Panc1 (cell line): ENCODE measurements at regions not wholly inside any gene's neighbourhood (a gene's known extent, or its start where the extent isn't known, plus 50 kb on each side); places are given as distances from the start of the nearest gene placed in this dataset.

ENCODE experiments used
- ATAC-seq: fragments of 200-7000 bp; cut with Tn5 transposase; 2 replicates; pipeline ENCODE4 v1.9.1; 2020; ENCODE audit warnings: mild to moderate bottlenecking, moderate library complexity
- BruUV-seq: library from RNA; stranded (reverse); fragments of 400-500 nt; replicated peaks from 2 replicates; lab custom pipeline; 2021; lab: Mats Ljungman, UMichigan
- CTCF ChIA-PET: fragments of 300-600 bp; sonication (Branson Sonifier 250); formaldehyde crosslinking; loops from one replicate; lab custom pipeline; 2022; ENCODE audit warnings: antibody characterized with exemption; lab: Charles Lee
- POLR2A ChIA-PET: fragments of 300-600 bp; sonication (Branson Sonifier 250); formaldehyde crosslinking; loops from one replicate; lab custom pipeline; 2022; ENCODE audit warnings: antibody characterized with exemption; lab: Charles Lee
- DNase-seq: peaks from one replicate; pipeline ENCODE4 v3.0.0-alpha.2; 2010; ENCODE audit warnings: low read depth, low spot score
- H3K27ac ChIP-seq: 2 replicates; pipeline ENCODE4 v1.5.1; 2011; ENCODE audit warnings: mild to moderate bottlenecking, low read length, inconsistent platforms
- H3K27me3 ChIP-seq: fragments of 200-500 bp; sonication (Bioruptor generic); 2 replicates; pipeline ENCODE4 v1.6.0; 2014; ENCODE audit warnings: low read length, inconsistent platforms; ENCODE audit not compliant: control insufficient read depth, insufficient read depth
- H3K36me3 ChIP-seq: fragments of 200-500 bp; sonication (Bioruptor generic); 2 replicates; pipeline ENCODE4 v1.5.1; 2014; ENCODE audit warnings: inconsistent platforms, mild to moderate bottlenecking, low read length, moderate library complexity; ENCODE audit not compliant: control insufficient read depth, insufficient read depth
- H3K4me1 ChIP-seq: 2 replicates; pipeline ENCODE4 v1.5.1; 2011; ENCODE audit warnings: inconsistent platforms, mild to moderate bottlenecking, low read length, moderate library complexity; ENCODE audit not compliant: control insufficient read depth, insufficient read depth
- H3K4me3 ChIP-seq, 2 experiments: 2 replicates each; pipeline ENCODE4 v1.5.1; 2011 to 2012; ENCODE audit warnings: low read depth in 2 of 2, low read length in 2 of 2, mild to moderate bottlenecking in 2 of 2, inconsistent platforms in 1 of 2, moderate library complexity in 1 of 2
- H3K9me3 ChIP-seq: fragments of 200-500 bp; sonication (Bioruptor generic); 2 replicates; pipeline ENCODE4 v1.5.1; 2014; ENCODE audit warnings: low read depth, mild to moderate bottlenecking, inconsistent platforms, low read length, moderate library complexity; ENCODE audit not compliant: control insufficient read depth, insufficient read depth
- POLR2AphosphoS5 ChIP-seq: IDR thresholded peaks from 2 replicates; pipeline ENCODE4 v1.6.1; 2012; ENCODE audit warnings: mild to moderate bottlenecking, low read depth, low read length, moderate library complexity
- SIN3A ChIP-seq: IDR thresholded peaks from 2 replicates; pipeline ENCODE4 v1.6.1; 2012; ENCODE audit warnings: low read depth, mild to moderate bottlenecking, low read length, moderate library complexity, borderline replicate concordance; ENCODE audit not compliant: insufficient read depth
- TCF7L2 ChIP-seq: IDR thresholded peaks from 2 replicates; pipeline ENCODE4 v1.6.1; 2011; ENCODE audit warnings: mild to moderate bottlenecking, low read depth, low read length, inconsistent platforms
- in situ Hi-C: cut with HindIII; loops from 2 replicates; pipeline ENCODE4 v1.10.0; 2016; ENCODE audit warnings: low sequenced_read_pairs, low pct_unique_long_range_greater_than_20kb
- intact Hi-C: fragments of 100-400 bp; cut with micrococcal nuclease; formaldehyde crosslinking; loops from one replicate; pipeline ENCODE4 v1.10.0; 2022; ENCODE audit not compliant: unreplicated experiment
- TF ChIP-seq, protein P1 (sequence below), 2 experiments: IDR thresholded peaks; 2 replicates each; pipeline ENCODE4 v1.6.1; 2011 to 2012; ENCODE audit warnings: low read depth in 2 of 2, control low read depth in 1 of 2, low read length in 1 of 2, mild to moderate bottlenecking in 1 of 2, moderate library complexity in 1 of 2; ENCODE audit not compliant: insufficient read depth in 1 of 2
- TF ChIP-seq, protein P2 (sequence below): fragments of 450-650 bp; IDR thresholded peaks from 2 replicates; pipeline ENCODE4 v1.5.1; 2017; ENCODE audit warnings: mild to moderate bottlenecking

DNA sequence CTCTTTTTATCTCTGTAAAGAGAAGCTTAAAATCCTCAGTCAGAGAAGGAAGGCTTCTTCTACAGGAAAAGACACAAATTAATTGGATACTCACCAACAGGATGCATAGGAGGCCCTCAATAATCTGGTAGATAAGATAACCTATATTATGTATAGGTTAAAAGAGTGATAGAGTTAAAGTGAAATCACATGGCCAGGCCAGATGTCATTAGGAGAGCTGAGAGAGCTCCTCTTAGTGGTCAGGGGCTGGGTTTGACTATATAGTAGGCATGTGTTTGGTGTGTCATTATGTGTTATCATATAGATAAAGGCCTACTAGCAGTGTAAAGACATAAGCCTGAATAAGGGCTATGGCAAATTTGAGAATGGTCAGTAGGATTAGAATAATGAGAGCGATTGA lies 479.3 kb downstream of the EPHA3 start:
- intact Hi-C loops: no loop called here
- CTCF ChIA-PET: no interaction called here
- in situ Hi-C loops: no loop called here

DNA sequence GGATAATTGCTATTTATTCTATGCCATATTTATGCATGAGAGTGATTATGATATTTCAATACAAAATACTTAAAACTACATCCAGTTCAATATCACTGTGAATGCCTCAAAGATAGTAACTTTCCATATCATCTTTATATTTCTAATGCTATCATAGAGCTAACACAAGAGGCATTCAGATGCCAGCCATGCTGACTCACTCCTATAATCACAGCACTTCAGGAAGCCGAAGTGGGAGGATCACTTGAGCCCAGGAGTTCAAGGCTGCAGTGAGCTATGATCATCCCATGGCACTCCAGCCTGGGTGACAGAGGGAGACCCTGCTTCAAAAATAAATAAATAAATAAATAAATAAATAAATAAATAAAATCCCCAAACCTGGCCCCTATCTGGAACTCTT lies 498.7 kb downstream of the EPHA3 start:
- in situ Hi-C loops: no loop called here
- ATAC-seq (no peak), DNase-seq (no peak)
- Histone ChIP-seq H3K9me3 (no peaks in the 10 kb centered on the region), H3K4me1 (no peaks in the 10 kb centered on the region), H3K27me3 (no peaks in the 10 kb centered on the region), H3K27ac (no peak overlapping the region), H3K36me3 (no peaks in the 10 kb centered on the region), H3K4me3 (no peak overlapping the region)
- TF ChIP-seq TCF7L2 (no peak), SIN3A (no peak), POLR2AphosphoS5 (no peak)
- TF ChIP-seq, protein P1, sequence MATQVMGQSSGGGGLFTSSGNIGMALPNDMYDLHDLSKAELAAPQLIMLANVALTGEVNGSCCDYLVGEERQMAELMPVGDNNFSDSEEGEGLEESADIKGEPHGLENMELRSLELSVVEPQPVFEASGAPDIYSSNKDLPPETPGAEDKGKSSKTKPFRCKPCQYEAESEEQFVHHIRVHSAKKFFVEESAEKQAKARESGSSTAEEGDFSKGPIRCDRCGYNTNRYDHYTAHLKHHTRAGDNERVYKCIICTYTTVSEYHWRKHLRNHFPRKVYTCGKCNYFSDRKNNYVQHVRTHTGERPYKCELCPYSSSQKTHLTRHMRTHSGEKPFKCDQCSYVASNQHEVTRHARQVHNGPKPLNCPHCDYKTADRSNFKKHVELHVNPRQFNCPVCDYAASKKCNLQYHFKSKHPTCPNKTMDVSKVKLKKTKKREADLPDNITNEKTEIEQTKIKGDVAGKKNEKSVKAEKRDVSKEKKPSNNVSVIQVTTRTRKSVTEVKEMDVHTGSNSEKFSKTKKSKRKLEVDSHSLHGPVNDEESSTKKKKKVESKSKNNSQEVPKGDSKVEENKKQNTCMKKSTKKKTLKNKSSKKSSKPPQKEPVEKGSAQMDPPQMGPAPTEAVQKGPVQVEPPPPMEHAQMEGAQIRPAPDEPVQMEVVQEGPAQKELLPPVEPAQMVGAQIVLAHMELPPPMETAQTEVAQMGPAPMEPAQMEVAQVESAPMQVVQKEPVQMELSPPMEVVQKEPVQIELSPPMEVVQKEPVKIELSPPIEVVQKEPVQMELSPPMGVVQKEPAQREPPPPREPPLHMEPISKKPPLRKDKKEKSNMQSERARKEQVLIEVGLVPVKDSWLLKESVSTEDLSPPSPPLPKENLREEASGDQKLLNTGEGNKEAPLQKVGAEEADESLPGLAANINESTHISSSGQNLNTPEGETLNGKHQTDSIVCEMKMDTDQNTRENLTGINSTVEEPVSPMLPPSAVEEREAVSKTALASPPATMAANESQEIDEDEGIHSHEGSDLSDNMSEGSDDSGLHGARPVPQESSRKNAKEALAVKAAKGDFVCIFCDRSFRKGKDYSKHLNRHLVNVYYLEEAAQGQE (IDR thresholded peaks at IDR 0.05; ENCODE audit: insufficient read depth in 1 of 2, low read depth in 2 of 2, low read length in 1 of 2): no peak
- TF ChIP-seq, protein P2, sequence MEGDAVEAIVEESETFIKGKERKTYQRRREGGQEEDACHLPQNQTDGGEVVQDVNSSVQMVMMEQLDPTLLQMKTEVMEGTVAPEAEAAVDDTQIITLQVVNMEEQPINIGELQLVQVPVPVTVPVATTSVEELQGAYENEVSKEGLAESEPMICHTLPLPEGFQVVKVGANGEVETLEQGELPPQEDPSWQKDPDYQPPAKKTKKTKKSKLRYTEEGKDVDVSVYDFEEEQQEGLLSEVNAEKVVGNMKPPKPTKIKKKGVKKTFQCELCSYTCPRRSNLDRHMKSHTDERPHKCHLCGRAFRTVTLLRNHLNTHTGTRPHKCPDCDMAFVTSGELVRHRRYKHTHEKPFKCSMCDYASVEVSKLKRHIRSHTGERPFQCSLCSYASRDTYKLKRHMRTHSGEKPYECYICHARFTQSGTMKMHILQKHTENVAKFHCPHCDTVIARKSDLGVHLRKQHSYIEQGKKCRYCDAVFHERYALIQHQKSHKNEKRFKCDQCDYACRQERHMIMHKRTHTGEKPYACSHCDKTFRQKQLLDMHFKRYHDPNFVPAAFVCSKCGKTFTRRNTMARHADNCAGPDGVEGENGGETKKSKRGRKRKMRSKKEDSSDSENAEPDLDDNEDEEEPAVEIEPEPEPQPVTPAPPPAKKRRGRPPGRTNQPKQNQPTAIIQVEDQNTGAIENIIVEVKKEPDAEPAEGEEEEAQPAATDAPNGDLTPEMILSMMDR: no peak
- POLR2A ChIA-PET: no interaction called here
- CTCF ChIA-PET: no interaction called here
- intact Hi-C loops: no loop called here
- no TSS peak for BruUV-seq

More for the DNA sequence above, 479.3 kb downstream of the EPHA3 start:
- no peak for TF ChIP-seq SIN3A
- TF ChIP-seq, protein P2: no peak
- TF ChIP-seq, protein P1 (IDR thresholded peaks at IDR 0.05; ENCODE audit: insufficient read depth in 1 of 2, low read depth in 2 of 2, low read length in 1 of 2): no peak
- Histone ChIP-seq H3K27ac (no peak overlapping the region), H3K4me3 (no peak overlapping the region), H3K9me3 (no peaks in the 10 kb centered on the region), H3K27me3 (no peaks in the 10 kb centered on the region), H3K4me1 (no peaks in the 10 kb centered on the region), H3K36me3 (no peaks in the 10 kb centered on the region)
- no TSS peak for BruUV-seq
- DNase-seq: no peak
- no peak for ATAC-seq
- POLR2A ChIA-PET: no interaction called here
